Liver (tissue), 8 donors: ENCODE measurements at regions not wholly inside any gene's neighbourhood (a gene's known extent, or its start where the extent isn't known, plus 50 kb on each side); places are given as distances from the start of the nearest gene placed in this dataset.

Experiments used
- DNase-seq: peaks from one replicate; pipeline ENCODE4 v3.0.0-alpha.2; 2017; ENCODE audit warnings: low spot score
- H3K27ac ChIP-seq, 2 donors: one replicate each; pipeline ENCODE4 v1.7.0; 2013; ENCODE audit warnings: inconsistent platforms in 2 of 2, low read length in 2 of 2, control low read depth in 1 of 2, low read depth in 1 of 2, mild to moderate bottlenecking in 1 of 2
- H3K27me3 ChIP-seq, 4 donors: one replicate each; pipeline versions ENCODE4 v1.6.1 to v1.7.0; 2013; ENCODE audit warnings: low read length in 3 of 4, inconsistent platforms in 1 of 4, mild to moderate bottlenecking in 1 of 4, moderate library complexity in 1 of 4; ENCODE audit not compliant: control insufficient read depth in 4 of 4, insufficient read depth in 4 of 4
- H3K36me3 ChIP-seq, 4 donors: one replicate each; pipeline versions ENCODE4 v1.6.1 to v1.7.0; 2013; ENCODE audit warnings: low read length in 3 of 4, mild to moderate bottlenecking in 3 of 4, low read depth in 1 of 4, moderate library complexity in 1 of 4; ENCODE audit not compliant: control insufficient read depth in 4 of 4, insufficient read depth in 3 of 4
- H3K4me1 ChIP-seq, 4 donors: one replicate each; pipeline versions ENCODE4 v1.6.1 to v1.7.0; 2013; ENCODE audit warnings: low read length in 3 of 4, mild to moderate bottlenecking in 3 of 4, moderate library complexity in 1 of 4; ENCODE audit not compliant: control insufficient read depth in 4 of 4, insufficient read depth in 4 of 4
- H3K4me3 ChIP-seq, 3 donors: one replicate each; pipeline versions ENCODE4 v1.6.1 to v1.7.0; 2013; ENCODE audit warnings: low read length in 3 of 3, control low read depth in 1 of 3, low read depth in 1 of 3, mild to moderate bottlenecking in 1 of 3
- H3K9ac ChIP-seq, 2 donors: one replicate each; pipeline ENCODE4 v1.7.0; 2013; ENCODE audit warnings: low read length in 2 of 2, mild to moderate bottlenecking in 2 of 2, moderate library complexity in 2 of 2, control low read depth in 1 of 2, low read depth in 1 of 2
- H3K9me3 ChIP-seq, 4 donors: one replicate each; pipeline versions ENCODE4 v1.6.1 to v1.7.0; 2013; ENCODE audit warnings: low read length in 3 of 4; ENCODE audit not compliant: control insufficient read depth in 4 of 4
- CTCF ChIP-seq: fragments of 150-350 bp; IDR thresholded peaks from 2 replicates; pipeline ENCODE4 v1.5.1; 2017; ENCODE audit warnings: improper control_type of control experiment, low read depth, low read length; ENCODE audit not compliant: missing input control
- EGR1 ChIP-seq, 2 donors: IDR thresholded peaks; 2 replicates each; pipeline ENCODE4 v1.6.1; 2016 to 2018; ENCODE audit warnings: antibody characterized with exemption in 2 of 2, low read depth in 2 of 2
- FOXA1 ChIP-seq: IDR thresholded peaks from 2 replicates; pipeline ENCODE4 v1.6.1; 2016; ENCODE audit warnings: antibody characterized with exemption
- FOXA2 ChIP-seq: IDR thresholded peaks from 2 replicates; pipeline ENCODE4 v1.6.1; 2016; ENCODE audit warnings: antibody characterized with exemption
- GABPA ChIP-seq, 2 donors: IDR thresholded peaks in 1 of 2; conservative IDR thresholded peaks in 1 of 2; 2 replicates each; pipeline ENCODE4 v1.6.1; 2016; ENCODE audit warnings: antibody characterized with exemption in 2 of 2, mild to moderate bottlenecking in 1 of 2, moderate library complexity in 1 of 2
- HNF4A ChIP-seq, 2 donors: conservative IDR thresholded peaks; 2 replicates each; pipeline ENCODE4 v1.6.1; 2016; ENCODE audit warnings: antibody characterized with exemption in 2 of 2, mild to moderate bottlenecking in 2 of 2
- HNF4G ChIP-seq: IDR thresholded peaks from 2 replicates; pipeline ENCODE4 v1.6.1; 2016; ENCODE audit warnings: antibody characterized with exemption
- JUND ChIP-seq, 2 donors: IDR thresholded peaks; 2 replicates each; pipeline ENCODE4 v1.6.1; 2016; ENCODE audit warnings: antibody characterized with exemption in 2 of 2
- NR2F2 ChIP-seq: IDR thresholded peaks from 2 replicates; pipeline ENCODE4 v1.6.1; 2016; ENCODE audit warnings: antibody characterized with exemption
- RAD21 ChIP-seq, 2 donors: IDR thresholded peaks; 2 replicates each; pipeline ENCODE4 v1.6.1; 2016; ENCODE audit warnings: antibody characterized with exemption in 2 of 2, mild to moderate bottlenecking in 2 of 2
- RXRA ChIP-seq, 2 donors: IDR thresholded peaks; 2 replicates each; pipeline ENCODE4 v1.6.1; 2017 to 2018; ENCODE audit warnings: antibody characterized with exemption in 2 of 2, mild to moderate bottlenecking in 1 of 2
- SP1 ChIP-seq: IDR thresholded peaks from 2 replicates; pipeline ENCODE4 v1.6.1; 2018; ENCODE audit warnings: antibody characterized with exemption, mild to moderate bottlenecking
- TAF1 ChIP-seq: conservative IDR thresholded peaks from 2 replicates; pipeline ENCODE4 v1.6.1; 2016; ENCODE audit warnings: antibody characterized with exemption, mild to moderate bottlenecking
- YY1 ChIP-seq: IDR thresholded peaks from 2 replicates; pipeline ENCODE4 v1.6.1; 2016; ENCODE audit warnings: antibody characterized with exemption, mild to moderate bottlenecking
- ZBTB33 ChIP-seq: IDR thresholded peaks from 2 replicates; pipeline ENCODE4 v1.6.1; 2016; ENCODE audit warnings: antibody characterized with exemption
- WGBS: extraction: QIAGEN DNeasy Blood & Tissue Kit; methylation state at CpG from one replicate; pipeline ENCODE4 v1.1.7; 2013; 5-methylcytosine and 5-hydroxymethylcytosine counted together
- TF ChIP-seq, protein P1 (sequence below): IDR thresholded peaks from 2 replicates; pipeline ENCODE4 v1.6.1; 2016; ENCODE audit warnings: antibody characterized with exemption, mild to moderate bottlenecking
- TF ChIP-seq, protein P2 (sequence below): IDR thresholded peaks from 2 replicates; pipeline ENCODE4 v1.6.1; 2016; ENCODE audit warnings: antibody characterized with exemption
- TF ChIP-seq, protein P3 (sequence below): IDR thresholded peaks from 2 replicates; pipeline ENCODE4 v1.6.1; 2016; ENCODE audit warnings: antibody characterized with exemption
- donor health status: healthy.
- donor health status: healthy.
- donor health status: healthy.
- donor health status: healthy.
- donor health status: healthy.

DNA sequence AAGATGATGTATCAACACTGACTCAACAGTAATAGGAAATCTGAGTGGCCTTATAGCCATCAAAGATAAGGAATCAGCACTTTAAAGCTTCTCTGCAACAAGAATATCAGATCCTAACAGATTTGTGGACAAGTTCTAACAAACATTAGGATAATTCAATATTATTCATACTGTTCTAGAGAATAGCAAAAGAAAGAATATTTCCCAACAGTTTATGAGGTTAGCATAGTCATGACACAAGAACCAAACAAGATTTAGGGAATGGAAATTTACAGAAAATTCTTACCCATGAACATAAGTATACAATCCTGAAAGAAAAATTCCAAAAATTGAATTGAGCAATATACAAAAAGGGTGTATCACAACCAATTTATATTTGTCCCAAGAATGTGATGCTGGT lies 64.3 kb upstream of the BTBD3 start:
- no peak for DNase-seq
- TF ChIP-seq FOXA1 (no peak), RXRA (IDR thresholded peaks at IDR 0.05) (no peak), ZBTB33 (no peak), TAF1 (no peak), SP1 (no peak), HNF4G (no peak), FOXA2 (no peak), EGR1 (IDR thresholded peaks at IDR 0.05; ENCODE audit: low read depth in 2 of 2) (no peak), HNF4A (conservative IDR thresholded peaks at IDR 0.05) (no peak), NR2F2 (no peak), CTCF (no peak), JUND (IDR thresholded peaks at IDR 0.05) (no peak), RAD21 (IDR thresholded peaks at IDR 0.05) (no peak), GABPA (IDR thresholded peaks at IDR 0.05 in 1 of 2, conservative IDR thresholded peaks at IDR 0.05 in 1 of 2) (no peak), YY1 (no peak)
- TF ChIP-seq, protein P1, sequence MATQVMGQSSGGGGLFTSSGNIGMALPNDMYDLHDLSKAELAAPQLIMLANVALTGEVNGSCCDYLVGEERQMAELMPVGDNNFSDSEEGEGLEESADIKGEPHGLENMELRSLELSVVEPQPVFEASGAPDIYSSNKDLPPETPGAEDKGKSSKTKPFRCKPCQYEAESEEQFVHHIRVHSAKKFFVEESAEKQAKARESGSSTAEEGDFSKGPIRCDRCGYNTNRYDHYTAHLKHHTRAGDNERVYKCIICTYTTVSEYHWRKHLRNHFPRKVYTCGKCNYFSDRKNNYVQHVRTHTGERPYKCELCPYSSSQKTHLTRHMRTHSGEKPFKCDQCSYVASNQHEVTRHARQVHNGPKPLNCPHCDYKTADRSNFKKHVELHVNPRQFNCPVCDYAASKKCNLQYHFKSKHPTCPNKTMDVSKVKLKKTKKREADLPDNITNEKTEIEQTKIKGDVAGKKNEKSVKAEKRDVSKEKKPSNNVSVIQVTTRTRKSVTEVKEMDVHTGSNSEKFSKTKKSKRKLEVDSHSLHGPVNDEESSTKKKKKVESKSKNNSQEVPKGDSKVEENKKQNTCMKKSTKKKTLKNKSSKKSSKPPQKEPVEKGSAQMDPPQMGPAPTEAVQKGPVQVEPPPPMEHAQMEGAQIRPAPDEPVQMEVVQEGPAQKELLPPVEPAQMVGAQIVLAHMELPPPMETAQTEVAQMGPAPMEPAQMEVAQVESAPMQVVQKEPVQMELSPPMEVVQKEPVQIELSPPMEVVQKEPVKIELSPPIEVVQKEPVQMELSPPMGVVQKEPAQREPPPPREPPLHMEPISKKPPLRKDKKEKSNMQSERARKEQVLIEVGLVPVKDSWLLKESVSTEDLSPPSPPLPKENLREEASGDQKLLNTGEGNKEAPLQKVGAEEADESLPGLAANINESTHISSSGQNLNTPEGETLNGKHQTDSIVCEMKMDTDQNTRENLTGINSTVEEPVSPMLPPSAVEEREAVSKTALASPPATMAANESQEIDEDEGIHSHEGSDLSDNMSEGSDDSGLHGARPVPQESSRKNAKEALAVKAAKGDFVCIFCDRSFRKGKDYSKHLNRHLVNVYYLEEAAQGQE: no peak
- TF ChIP-seq, protein P2, sequence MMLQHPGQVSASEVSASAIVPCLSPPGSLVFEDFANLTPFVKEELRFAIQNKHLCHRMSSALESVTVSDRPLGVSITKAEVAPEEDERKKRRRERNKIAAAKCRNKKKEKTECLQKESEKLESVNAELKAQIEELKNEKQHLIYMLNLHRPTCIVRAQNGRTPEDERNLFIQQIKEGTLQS: no peak
- TF ChIP-seq, protein P3, sequence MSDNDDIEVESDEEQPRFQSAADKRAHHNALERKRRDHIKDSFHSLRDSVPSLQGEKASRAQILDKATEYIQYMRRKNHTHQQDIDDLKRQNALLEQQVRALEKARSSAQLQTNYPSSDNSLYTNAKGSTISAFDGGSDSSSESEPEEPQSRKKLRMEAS: no peak

GRCh38 chr20:11861479-11861878 lies 56.2 kb upstream of the BTBD3 start:
- no peak for TF ChIP-seq FOXA1
- TF ChIP-seq, protein P1: no peak
- no peak for TF ChIP-seq CTCF
- no peak overlapping the region for H3K4me3 ChIP-seq
- H3K36me3 ChIP-seq: no peaks in the 10 kb centered on the region
- WGBS: 46% methylated on average over 3 of the region's 3 CpGs
- no peaks in the 10 kb centered on the region for H3K4me1 ChIP-seq
- no peak overlapping the region for H3K27ac ChIP-seq
- H3K9me3 ChIP-seq: no peaks in the 10 kb centered on the region
- H3K9ac ChIP-seq: no peak overlapping the region
- DNase-seq: no peak
- H3K27me3 ChIP-seq: no peaks in the 10 kb centered on the region

More for the DNA sequence above, 64.3 kb upstream of the BTBD3 start:
- no peak overlapping the region for H3K27ac ChIP-seq
- no peak overlapping the region for H3K4me3 ChIP-seq
- H3K9me3 ChIP-seq: no peaks in the 10 kb centered on the region
- no peak overlapping the region for H3K9ac ChIP-seq
- H3K27me3 ChIP-seq: peaks cover 0 to 2% (median 0%) of the 10 kb centered on the region in 4 donors
- H3K36me3 ChIP-seq: no peaks in the 10 kb centered on the region
- H3K4me1 ChIP-seq: no peaks in the 10 kb centered on the region
